SJSA1 (cell line): ENCODE measurements at regions not wholly inside any gene's neighbourhood (a gene's known extent, or its start where the extent isn't known, plus 50 kb on each side); places are given as distances from the start of the nearest gene placed in this dataset.
"Not testable (repeated sequence)": the region's sequence is repeated elsewhere in the genome, so short reads cannot be mapped to it uniquely, and the experiment has no call there.

Experiments used
- DNase-seq, 2 experiments: peaks; one replicate each; pipeline ENCODE4 v3.0.0-alpha.2; 2015 to 2020; ENCODE audit warnings: low spot score in 2 of 2, low read depth in 1 of 2
- H3K27ac ChIP-seq: fragments of 250-450 bp; sonication (Bioruptor Pico); 2 replicates; pipeline ENCODE4 v1.5.1; 2020; ENCODE audit warnings: mild to moderate bottlenecking, moderate library complexity
- H3K27me3 ChIP-seq: fragments of 250-450 bp; sonication (Bioruptor Pico); replicated peaks from 2 replicates; pipeline ENCODE4 v1.5.1; 2020; ENCODE audit warnings: mild to moderate bottlenecking, moderate library complexity
- H3K36me3 ChIP-seq: fragments of 250-450 bp; sonication (Bioruptor Pico); 2 replicates; pipeline ENCODE4 v1.5.1; 2020; ENCODE audit warnings: mild to moderate bottlenecking
- H3K4me1 ChIP-seq: fragments of 250-450 bp; sonication (Bioruptor Pico); replicated peaks from 2 replicates; pipeline ENCODE4 v1.6.1; 2021; ENCODE audit warnings: mild to moderate bottlenecking
- H3K4me3 ChIP-seq: fragments of 250-450 bp; sonication (Bioruptor Pico); 2 replicates; pipeline ENCODE4 v1.5.1; 2020; ENCODE audit warnings: mild to moderate bottlenecking
- H3K9me3 ChIP-seq: fragments of 250-450 bp; sonication (Bioruptor Pico); replicated peaks from 2 replicates; pipeline ENCODE4 v1.5.1; 2020; ENCODE audit warnings: mild to moderate bottlenecking

GRCh38 chr2:147600646-147601045, 244.2 kb upstream of the ACVR2A start:
- 0 out of 2 replicates have a peak, but pooled peaks cover 3% of the 10 kb centered on the region for H3K9me3 ChIP-seq
- no peak overlapping the region for H3K4me3 ChIP-seq
- no peaks in the 10 kb centered on the region for H3K36me3 ChIP-seq
- no peaks in the 10 kb centered on the region for H3K27me3 ChIP-seq
- H3K27ac ChIP-seq, result no peak overlapping the region
- no peak for DNase-seq
- H3K4me1 ChIP-seq, result no peaks in the 10 kb centered on the region

DNA sequence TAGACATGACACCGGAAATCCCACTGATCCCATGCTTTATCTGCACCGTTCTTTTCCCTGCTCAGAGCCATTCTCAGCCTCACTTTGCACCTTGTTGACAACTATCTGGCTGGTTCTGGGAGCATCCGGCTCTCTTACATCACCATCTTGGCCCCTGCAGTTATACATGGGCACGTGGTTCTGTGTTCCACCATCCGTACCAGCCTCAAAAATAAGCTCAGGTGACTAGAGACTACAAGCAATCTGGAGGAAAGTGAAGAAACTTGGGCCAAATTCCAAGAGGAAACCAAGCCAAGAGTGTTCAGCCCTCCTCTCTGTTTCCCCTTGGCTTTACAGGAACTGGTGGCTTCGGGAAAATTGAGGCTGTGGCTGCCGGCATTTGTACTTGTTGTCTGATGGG, 244.6 kb upstream of the ACVR2A start:
- Histone ChIP-seq H3K4me3 (no peak overlapping the region), H3K27ac (no peak overlapping the region), H3K4me1 (no peaks in the 10 kb centered on the region), H3K36me3 (no peaks in the 10 kb centered on the region), H3K9me3 (0 out of 2 replicates have a peak, but pooled peaks cover 3% of the 10 kb centered on the region), H3K27me3 (no peaks in the 10 kb centered on the region)
- no peak for DNase-seq

DNA sequence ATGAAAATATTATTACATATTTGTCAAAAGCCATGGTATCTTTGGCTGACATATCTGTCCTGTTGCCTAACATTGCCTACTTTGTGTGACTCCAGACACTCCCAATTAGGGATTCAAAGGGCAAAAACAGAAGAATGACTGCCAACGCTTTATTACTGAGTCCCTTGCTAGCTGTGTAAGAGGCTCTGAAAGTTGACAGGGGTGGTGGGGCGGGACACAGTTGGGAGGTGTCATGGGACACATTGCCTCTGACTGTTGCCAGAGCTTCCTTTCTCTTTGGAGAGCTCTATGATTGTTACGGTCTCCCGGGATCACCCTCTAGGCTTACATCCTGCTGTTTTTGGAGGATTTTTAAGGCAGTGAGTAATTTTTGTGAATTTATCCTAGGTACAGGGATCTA, 249.6 kb upstream of the ACVR2A start:
- Histone ChIP-seq H3K9me3 (no peaks in the 10 kb centered on the region), H3K27me3 (no peaks in the 10 kb centered on the region), H3K36me3 (no peaks in the 10 kb centered on the region), H3K27ac (no peak overlapping the region), H3K4me3 (no peak overlapping the region), H3K4me1 (no peaks in the 10 kb centered on the region)
- no peak for DNase-seq

DNA sequence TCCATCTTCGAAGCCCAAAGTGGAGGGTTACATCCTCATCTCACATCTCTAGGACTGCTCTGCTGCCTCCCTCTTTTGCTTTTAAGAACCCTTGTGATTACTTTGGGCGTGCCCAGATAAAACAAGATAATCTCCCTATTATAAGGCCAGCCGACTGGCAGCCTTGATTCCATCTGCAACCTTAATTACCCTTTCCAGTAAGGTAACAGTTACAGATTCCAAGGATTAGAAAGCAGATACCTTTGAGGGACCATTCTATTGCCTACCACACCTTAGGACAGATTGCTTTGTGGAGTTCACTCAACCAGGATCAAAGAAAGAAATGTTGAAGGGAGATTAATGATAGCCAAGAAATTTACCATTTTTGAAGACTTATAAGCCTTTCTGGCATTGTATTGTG, 250.8 kb upstream of the ACVR2A start:
- no peak for DNase-seq
- H3K27ac ChIP-seq, result no peak overlapping the region
- no peaks in the 10 kb centered on the region for H3K27me3 ChIP-seq
- no peaks in the 10 kb centered on the region for H3K4me1 ChIP-seq
- no peaks in the 10 kb centered on the region for H3K36me3 ChIP-seq
- H3K9me3 ChIP-seq, result no peaks in the 10 kb centered on the region
- no peak overlapping the region for H3K4me3 ChIP-seq

DNA sequence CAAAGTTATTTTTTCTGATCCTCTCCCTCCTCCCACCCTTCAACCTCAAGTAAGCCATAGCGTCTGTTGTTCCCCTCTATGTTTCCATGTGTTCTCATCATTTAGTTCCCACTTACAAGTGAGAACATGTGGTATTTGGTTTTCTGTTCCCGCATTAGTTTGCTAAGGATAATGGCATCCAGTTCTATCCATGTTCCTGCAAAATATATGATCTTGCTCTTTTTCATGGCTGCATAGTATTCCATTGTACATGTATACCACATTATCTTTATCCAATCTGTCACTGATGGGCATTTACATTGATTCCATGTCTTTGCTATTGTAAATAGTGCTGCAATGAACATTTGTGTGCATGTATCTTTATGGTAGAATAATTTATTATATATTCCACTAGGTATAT, 252.0 kb upstream of the ACVR2A start:
- not testable (repeated sequence) for H3K36me3 ChIP-seq, DNase-seq, H3K4me3 ChIP-seq, H3K9me3 ChIP-seq, H3K4me1 ChIP-seq, H3K27me3 ChIP-seq, H3K27ac ChIP-seq

DNA sequence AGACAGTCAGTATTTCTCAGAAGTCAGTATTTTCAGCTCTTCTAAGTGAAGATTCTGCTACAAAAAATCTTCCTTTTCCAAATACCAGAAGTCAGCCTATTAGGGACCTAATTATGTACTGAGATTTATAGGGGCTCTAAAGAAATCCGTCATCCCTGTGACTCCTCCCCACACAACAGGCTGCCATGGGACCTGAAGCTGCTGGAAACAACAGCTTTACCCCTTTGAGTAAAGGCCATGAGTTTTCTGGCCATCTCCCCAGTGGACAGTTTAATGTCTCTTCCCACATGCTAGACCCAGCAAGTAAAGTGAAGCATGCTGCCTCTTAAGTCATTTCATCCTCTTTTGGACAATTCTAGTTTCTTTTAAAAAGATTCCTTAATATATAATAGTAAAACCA, 255.7 kb upstream of the ACVR2A start:
- no peak overlapping the region for H3K27ac ChIP-seq
- H3K36me3 ChIP-seq, result no peaks in the 10 kb centered on the region
- H3K4me3 ChIP-seq, result no peak overlapping the region
- DNase-seq, result no peak
- H3K9me3 ChIP-seq, result no peaks in the 10 kb centered on the region; the same call in 1 of the 2 replicates
- H3K4me1 ChIP-seq, result no peaks in the 10 kb centered on the region
- H3K27me3 ChIP-seq, result no peaks in the 10 kb centered on the region

- H3K27ac ChIP-seq, result no peak overlapping the region
- H3K4me3 ChIP-seq, result no peak overlapping the region
- no peaks in the 10 kb centered on the region for H3K27me3 ChIP-seq
- no peaks in the 10 kb centered on the region for H3K4me1 ChIP-seq
- H3K36me3 ChIP-seq, result no peaks in the 10 kb centered on the region
- H3K9me3 ChIP-seq, result no peaks in the 10 kb centered on the region; the same call in 1 of the 2 replicates
- DNase-seq, result no peak
Measured at GRCh38 chr2:147588191-147588590, 256.6 kb upstream of the ACVR2A start.

- Histone ChIP-seq H3K9me3 (0 out of 2 replicates have a peak, but pooled peaks cover 2% of the 10 kb centered on the region), H3K4me3 (no peak overlapping the region), H3K36me3 (no peaks in the 10 kb centered on the region), H3K27me3 (no peaks in the 10 kb centered on the region), H3K27ac (no peak overlapping the region), H3K4me1 (no peaks in the 10 kb centered on the region)
- no peak for DNase-seq
Measured at GRCh38 chr2:147578529-147578928, 266.3 kb upstream of the ACVR2A start.

- DNase-seq, result no peak
- no peaks in the 10 kb centered on the region for H3K27me3 ChIP-seq
- no peaks in the 10 kb centered on the region for H3K36me3 ChIP-seq
- H3K9me3 ChIP-seq, result 0 out of 2 replicates have a peak, but pooled peaks cover 2% of the 10 kb centered on the region
- H3K4me1 ChIP-seq, result no peaks in the 10 kb centered on the region
- H3K27ac ChIP-seq, result no peak overlapping the region
- no peak overlapping the region for H3K4me3 ChIP-seq
Measured at GRCh38 chr2:147577998-147578380, 266.8 kb upstream of the ACVR2A start.

GRCh38 chr2:147577323-147577997, 267.4 kb upstream of the ACVR2A start:
- no peak for DNase-seq
- H3K9me3 ChIP-seq, result 0 out of 2 replicates have a peak, but pooled peaks cover 2% of the 10 kb centered on the region
- H3K27ac ChIP-seq, result no peak overlapping the region
- H3K27me3 ChIP-seq, result no peaks in the 10 kb centered on the region
- no peaks in the 10 kb centered on the region for H3K4me1 ChIP-seq
- no peak overlapping the region for H3K4me3 ChIP-seq
- H3K36me3 ChIP-seq, result no peaks in the 10 kb centered on the region

GRCh38 chr2:147575106-147575505, 269.7 kb upstream of the ACVR2A start:
- DNase-seq, result no peak
- H3K4me1 ChIP-seq, result no peaks in the 10 kb centered on the region
- H3K4me3 ChIP-seq, result no peak overlapping the region
- H3K36me3 ChIP-seq, result no peaks in the 10 kb centered on the region
- H3K27ac ChIP-seq, result no peak overlapping the region
- H3K27me3 ChIP-seq, result no peaks in the 10 kb centered on the region
- H3K9me3 ChIP-seq, result 0 out of 2 replicates have a peak, but pooled peaks cover 2% of the 10 kb centered on the region

- Histone ChIP-seq H3K4me3 (no peak overlapping the region), H3K36me3 (no peaks in the 10 kb centered on the region), H3K4me1 (no peaks in the 10 kb centered on the region), H3K9me3 (0 out of 2 replicates have a peak, but pooled peaks cover 2% of the 10 kb centered on the region), H3K27ac (no peak overlapping the region), H3K27me3 (no peaks in the 10 kb centered on the region)
- DNase-seq, result no peak
Measured at GRCh38 chr2:147572622-147573021, 272.2 kb upstream of the ACVR2A start.

DNA sequence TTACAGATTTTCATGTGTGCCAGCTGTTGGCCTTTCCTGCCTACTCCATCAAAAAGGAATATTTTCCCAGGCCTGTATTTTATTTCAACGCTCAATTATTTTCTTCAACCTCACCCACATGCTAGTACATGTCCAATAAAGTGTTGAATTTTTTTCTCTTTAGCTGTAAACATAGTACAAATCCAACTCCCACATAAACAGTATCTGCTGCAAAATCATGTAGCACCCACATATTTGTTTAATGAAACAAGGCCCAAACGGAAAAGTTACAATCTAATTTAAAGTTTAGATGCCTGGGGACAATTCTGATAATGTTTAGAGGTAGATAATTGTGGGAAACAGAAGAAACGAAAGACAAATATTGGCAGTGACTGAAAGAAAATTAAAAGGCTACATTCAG, 275.4 kb upstream of the ACVR2A start:
- Histone ChIP-seq H3K4me3 (no peak overlapping the region), H3K9me3 (no peaks in the 10 kb centered on the region), H3K27me3 (no peaks in the 10 kb centered on the region), H3K36me3 (no peaks in the 10 kb centered on the region), H3K27ac (no peak overlapping the region), H3K4me1 (no peaks in the 10 kb centered on the region)
- no peak for DNase-seq

DNA sequence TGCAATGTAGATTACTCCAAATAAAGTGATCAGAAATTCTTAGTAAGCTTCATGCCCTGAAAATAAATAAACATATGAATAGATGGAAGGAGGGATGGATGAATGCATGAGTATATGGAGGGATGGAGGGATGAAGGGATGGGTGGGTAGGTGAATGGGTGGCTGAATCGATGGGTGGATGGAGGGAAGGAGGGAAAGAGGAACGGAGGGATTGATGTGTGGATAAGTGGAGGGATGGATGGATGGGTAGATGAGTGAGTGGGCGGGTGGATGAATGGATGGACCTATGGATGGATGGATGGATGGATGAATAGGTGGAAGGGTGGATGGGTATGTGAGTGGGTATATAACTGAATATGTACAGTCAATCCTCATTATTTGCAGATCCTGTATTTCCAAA, 276.7 kb upstream of the ACVR2A start:
- Histone ChIP-seq H3K4me3 (no peak overlapping the region), H3K9me3 (no peaks in the 10 kb centered on the region), H3K27me3 (no peaks in the 10 kb centered on the region), H3K36me3 (no peaks in the 10 kb centered on the region), H3K27ac (no peak overlapping the region), H3K4me1 (no peaks in the 10 kb centered on the region)
- DNase-seq, result no peak

GRCh38 chr2:147567136-147567535, 277.7 kb upstream of the ACVR2A start:
- no peak for DNase-seq
- no peaks in the 10 kb centered on the region for H3K4me1 ChIP-seq
- H3K36me3 ChIP-seq, result no peaks in the 10 kb centered on the region
- H3K27me3 ChIP-seq, result no peaks in the 10 kb centered on the region
- H3K4me3 ChIP-seq, result no peak overlapping the region
- no peak overlapping the region for H3K27ac ChIP-seq
- H3K9me3 ChIP-seq, result no peaks in the 10 kb centered on the region
